Breast epithelium (tissue), 3 donors: ENCODE measurements at regions not wholly inside any gene's neighbourhood (a gene's known extent, or its start where the extent isn't known, plus 50 kb on each side); places are given as distances from the start of the nearest gene placed in this dataset.
"Not testable (repeated sequence)": the region's sequence is repeated elsewhere in the genome, so short reads cannot be mapped to it uniquely, and the experiment has no call there.

ENCODE experiments used
- POLR2A ChIP-seq: fragments of 450-650 bp; IDR thresholded peaks from one replicate; pipeline ENCODE4 v1.6.1; 2016; ENCODE audit warnings: antibody characterized with exemption, mild to moderate bottlenecking, moderate library complexity
- TF ChIP-seq, protein P1 (sequence below), 3 donors: fragments of 450-650 bp; IDR thresholded peaks; one replicate each; pipeline ENCODE4 v1.5.1; 2016 to 2017; ENCODE audit warnings: antibody characterized with exemption in 3 of 3, mild to moderate bottlenecking in 3 of 3, moderate library complexity in 3 of 3

- TF ChIP-seq, protein P1, sequence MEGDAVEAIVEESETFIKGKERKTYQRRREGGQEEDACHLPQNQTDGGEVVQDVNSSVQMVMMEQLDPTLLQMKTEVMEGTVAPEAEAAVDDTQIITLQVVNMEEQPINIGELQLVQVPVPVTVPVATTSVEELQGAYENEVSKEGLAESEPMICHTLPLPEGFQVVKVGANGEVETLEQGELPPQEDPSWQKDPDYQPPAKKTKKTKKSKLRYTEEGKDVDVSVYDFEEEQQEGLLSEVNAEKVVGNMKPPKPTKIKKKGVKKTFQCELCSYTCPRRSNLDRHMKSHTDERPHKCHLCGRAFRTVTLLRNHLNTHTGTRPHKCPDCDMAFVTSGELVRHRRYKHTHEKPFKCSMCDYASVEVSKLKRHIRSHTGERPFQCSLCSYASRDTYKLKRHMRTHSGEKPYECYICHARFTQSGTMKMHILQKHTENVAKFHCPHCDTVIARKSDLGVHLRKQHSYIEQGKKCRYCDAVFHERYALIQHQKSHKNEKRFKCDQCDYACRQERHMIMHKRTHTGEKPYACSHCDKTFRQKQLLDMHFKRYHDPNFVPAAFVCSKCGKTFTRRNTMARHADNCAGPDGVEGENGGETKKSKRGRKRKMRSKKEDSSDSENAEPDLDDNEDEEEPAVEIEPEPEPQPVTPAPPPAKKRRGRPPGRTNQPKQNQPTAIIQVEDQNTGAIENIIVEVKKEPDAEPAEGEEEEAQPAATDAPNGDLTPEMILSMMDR (IDR thresholded peaks at IDR 0.05) = not testable (repeated sequence)
- not testable (repeated sequence) for TF ChIP-seq POLR2A
These were observed 284.4 kb upstream of the AUTS2 start for GRCh38 chr7:69313852-69314251.
